ENCODE measurements at regions not wholly inside any gene's neighbourhood (a gene's known extent, or its start where the extent isn't known, plus 50 kb on each side); places are given as distances from the start of the nearest gene placed in this dataset.
A peak's percentile ranks its signal among the peaks of the same experiment; 100 is the strongest.
"Not testable (repeated sequence)": the region's sequence is repeated elsewhere in the genome, so short reads cannot be mapped to it uniquely, and the experiment has no call there.

GRCh38 chr10:30560326-30560725, 69.2 kb downstream of the LYZL2 start:
- no peak for DNase-seq

GRCh38 chr10:30559180-30559579, 70.4 kb downstream of the LYZL2 start:
- no peak for DNase-seq

DNA sequence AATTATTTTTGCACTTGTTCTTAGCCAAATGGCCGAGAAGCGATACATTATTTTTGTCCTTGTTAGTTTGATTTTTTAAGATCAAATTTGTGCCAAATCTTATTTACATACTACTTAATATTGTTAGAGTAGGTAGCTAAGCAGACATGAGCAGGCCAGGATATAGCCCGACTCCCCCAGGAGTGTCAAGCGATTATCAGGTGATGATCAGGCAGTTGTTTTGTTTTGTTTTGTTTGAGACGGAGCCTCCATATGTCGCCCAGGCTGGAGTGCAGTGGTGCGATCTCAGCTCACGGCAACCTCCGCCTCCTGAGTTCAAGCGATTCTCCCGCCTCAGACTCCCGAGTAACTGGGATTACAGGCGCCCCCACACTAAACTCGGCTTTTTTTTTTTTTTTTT, 71.1 kb downstream of the LYZL2 start:
- no peak for DNase-seq

- DNase-seq, result no peak
Measured at GRCh38 chr10:30557884-30558283, 71.7 kb downstream of the LYZL2 start.

DNA sequence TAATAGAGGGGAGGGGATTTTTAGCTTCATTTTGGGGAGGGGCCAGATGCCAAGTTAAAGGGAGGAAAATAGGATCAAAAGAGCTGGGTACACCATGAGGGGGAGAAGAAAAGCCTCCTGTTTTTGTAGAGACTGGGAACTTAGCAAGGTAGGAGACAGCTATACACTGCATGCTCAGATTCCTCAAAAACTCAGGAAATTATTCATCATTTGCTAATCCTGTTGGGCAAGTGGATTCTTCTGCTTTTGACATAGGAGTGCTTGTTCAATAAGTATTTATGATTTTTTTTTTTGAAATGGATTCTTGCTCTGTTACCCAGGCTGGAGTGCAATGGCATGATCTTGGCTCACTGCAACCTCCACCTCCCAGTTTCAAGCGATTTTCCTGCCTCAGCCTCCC, 73.4 kb downstream of the LYZL2 start:
- DNase-seq, result no peak

DNA sequence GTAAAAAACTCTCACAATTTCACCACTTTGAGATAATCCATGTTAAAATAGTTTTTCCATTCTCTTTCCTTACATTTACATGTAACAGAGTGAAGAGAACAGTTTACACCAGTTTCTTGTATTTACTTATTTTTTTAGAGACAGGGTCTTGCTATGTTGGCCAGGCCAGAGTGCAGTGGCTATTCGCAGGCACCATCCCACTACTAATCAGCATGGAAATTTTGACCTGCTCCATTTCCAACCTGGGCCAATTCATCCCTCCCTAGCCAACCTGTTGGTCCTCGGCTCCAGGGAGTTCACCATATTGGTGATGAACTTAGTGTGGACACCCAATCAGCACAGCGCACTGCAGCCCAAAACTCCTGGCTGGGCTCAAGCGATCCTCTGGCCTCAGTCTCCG, 74.1 kb downstream of the LYZL2 start:
- no peak for DNase-seq

DNA sequence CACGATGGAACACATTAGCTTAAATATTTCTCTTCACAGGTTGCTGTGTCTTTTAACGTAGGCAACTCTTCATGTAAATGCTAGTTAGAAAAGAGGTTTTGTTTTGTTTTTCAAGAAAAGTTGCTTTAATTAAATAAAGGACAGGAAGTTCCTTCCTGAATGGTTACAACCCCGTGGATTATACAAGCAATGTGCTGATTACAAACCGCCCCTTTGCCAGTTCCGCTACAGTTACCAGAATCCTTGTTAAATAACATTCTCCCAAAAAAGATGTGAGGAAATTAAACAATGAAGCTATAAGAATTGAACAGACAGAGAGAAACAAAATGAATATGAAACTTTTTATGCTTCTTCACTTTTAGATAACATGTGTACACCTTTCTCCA, 75.1 kb downstream of the LYZL2 start:
- DNase-seq, result no peak

- DNase-seq, result no peak
Measured at GRCh38 chr10:30553626-30554439, 75.7 kb downstream of the LYZL2 start.

- DNase-seq, result no peak
Measured at GRCh38 chr10:30553018-30553625, 76.4 kb downstream of the LYZL2 start.

DNA sequence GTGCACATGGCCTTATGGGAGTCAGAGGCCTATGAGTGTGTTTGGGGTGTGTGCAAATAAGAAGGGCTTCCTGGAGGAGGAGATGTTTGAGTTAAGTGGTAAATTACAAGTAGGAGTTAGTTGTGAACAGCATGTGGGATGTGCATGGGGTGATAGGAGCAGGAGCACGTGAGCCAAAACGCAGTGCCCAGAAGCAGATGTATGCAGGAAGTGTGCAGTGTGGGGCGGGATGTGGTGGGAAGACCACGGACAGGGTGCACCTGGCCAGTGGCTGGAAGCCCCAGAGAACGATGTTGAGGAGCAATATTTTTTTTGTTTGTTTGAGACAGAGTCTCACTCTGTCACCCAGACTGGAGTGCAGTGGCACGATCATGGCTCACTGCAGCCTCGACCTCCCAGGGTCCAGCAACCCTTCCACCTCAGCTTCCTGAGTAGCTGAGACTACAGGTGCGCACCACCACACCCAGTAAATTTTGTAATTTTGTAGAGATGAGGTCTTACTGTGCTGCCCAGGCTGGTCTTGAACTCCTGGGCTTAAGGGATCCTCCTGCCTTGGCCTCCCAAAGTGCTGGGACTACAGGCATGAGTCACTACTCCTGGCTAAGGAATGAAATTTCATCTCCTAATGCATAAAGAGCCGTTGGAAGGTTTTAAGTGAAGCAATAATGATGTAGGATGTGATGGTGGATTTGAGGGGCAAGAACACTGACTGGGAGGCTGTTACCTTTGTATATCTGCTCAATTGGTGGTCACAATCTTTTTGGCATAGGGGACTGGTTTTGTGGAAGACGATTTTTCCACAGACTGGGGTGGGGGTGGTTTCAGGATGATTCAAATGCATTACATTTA, 78.4 kb downstream of the LYZL2 start:
- no peak for DNase-seq

- not testable (repeated sequence) for DNase-seq
Measured at GRCh38 chr10:30549134-30549687, 80.3 kb downstream of the LYZL2 start.

GRCh38 chr10:30546511-30546910, 83.0 kb downstream of the LYZL2 start:
- DNase-seq, result no peak

DNA sequence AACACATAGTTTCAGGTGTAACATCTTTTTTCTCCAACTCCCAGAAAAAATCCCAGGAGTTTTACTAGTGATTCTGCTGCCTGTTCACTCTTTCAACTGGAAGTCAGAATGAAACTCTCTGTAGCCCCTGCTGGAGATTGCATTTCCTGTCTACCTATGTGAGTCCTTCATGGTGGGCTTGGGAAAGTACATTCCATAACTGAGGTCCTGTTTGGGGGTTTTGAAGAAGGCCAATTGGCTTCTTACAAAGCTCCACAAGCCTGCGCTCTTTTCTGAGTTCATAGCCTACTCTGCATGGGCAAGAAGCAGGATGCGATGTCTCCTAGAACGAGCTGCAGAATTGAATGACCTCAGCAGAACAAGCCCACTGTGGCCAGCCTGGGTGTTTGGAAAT, 86.7 kb downstream of the LYZL2 start:
- no peak for DNase-seq

- DNase-seq, result no peak
Measured at GRCh38 chr10:30542001-30542894, 87.3 kb downstream of the LYZL2 start.

GRCh38 chr10:30540276-30540675, 89.3 kb downstream of the LYZL2 start:
- no peak for DNase-seq

DNA sequence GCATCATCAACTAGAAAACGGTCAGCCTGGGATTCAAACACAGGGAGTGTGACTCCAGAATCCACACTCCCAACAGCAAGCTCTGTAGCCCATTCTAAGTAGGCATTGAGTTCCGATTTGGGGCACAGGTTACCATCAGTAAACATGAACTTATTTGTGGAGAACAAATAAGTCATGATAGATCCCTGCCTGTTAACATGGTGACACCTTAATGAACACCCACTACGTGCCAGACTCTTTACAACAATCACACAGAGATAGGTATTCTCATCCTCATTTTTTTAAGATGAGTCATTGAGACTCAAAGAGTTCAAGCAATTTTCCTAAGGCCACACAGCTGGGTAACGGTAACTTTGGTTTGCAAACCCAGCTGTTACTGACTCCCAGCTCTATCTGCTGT, 91.5 kb downstream of the LYZL2 start:
- DNase-seq, result no peak

- no peak for DNase-seq
Measured at GRCh38 chr10:30537586-30537985, 92.0 kb downstream of the LYZL2 start.

DNA sequence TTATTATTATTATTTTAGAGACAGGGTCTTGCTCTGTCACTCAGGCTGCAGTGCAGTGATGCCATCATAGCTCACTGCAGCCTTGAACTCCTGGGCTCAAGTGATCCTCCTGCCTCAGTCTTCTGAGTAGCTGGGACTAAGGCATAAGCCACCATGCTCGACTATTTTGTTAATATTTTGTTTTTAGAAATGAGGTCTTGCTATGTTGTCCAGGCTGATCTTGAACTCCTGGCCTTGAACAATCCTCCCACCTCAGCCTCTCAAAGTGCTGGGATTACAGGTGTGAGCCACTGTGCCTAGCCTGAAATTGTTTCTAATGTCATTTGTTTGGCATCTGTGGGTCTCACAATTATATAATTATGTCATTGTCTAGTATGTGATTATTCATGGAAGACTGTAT, 92.4 kb downstream of the LYZL2 start:
- DNase-seq, result not testable (repeated sequence)

- DNase-seq, result no peak
Measured at GRCh38 chr10:30536578-30536977, 93.0 kb downstream of the LYZL2 start.

- no peak for DNase-seq
Measured at GRCh38 chr10:30535677-30536076, 93.9 kb downstream of the LYZL2 start.

GRCh38 chr10:30534465-30535144, 94.9 kb downstream of the LYZL2 start:
- peak; percentile 89 for DNase-seq
